ENCODE measurements at regions not wholly inside any gene's neighbourhood (a gene's known extent, or its start where the extent isn't known, plus 50 kb on each side); places are given as distances from the start of the nearest gene placed in this dataset.

- Histone ChIP-seq H3K4me3 (ENCODE audit: low read depth, low read length) (no peak overlapping the region), H3K4me1 (ENCODE audit: control insufficient read depth, insufficient read depth, low read length) (0 out of 2 replicates have a peak, but pooled peaks cover 2% of the 10 kb centered on the region), H3K9me3 (ENCODE audit: control insufficient read depth, insufficient read depth, low read depth, low read length) (no peaks in the 10 kb centered on the region), H3K9ac (ENCODE audit: low read length) (no peak overlapping the region), H3K27ac (ENCODE audit: low read depth, low read length) (no peak overlapping the region), H3K27me3 (ENCODE audit: control insufficient read depth, insufficient read depth, low read length) (no peaks in the 10 kb centered on the region), H3K36me3 (ENCODE audit: control insufficient read depth, insufficient read depth, low read length) (no peaks in the 10 kb centered on the region)
Measured at GRCh38 chr5:165723931-165724330, 2218.5 kb downstream of the MAT2B start.

GRCh38 chr5:165728425-165728824 lies 2223.0 kb downstream of the MAT2B start:
- Histone ChIP-seq H3K9ac (ENCODE audit: low read length) (no peak overlapping the region), H3K4me3 (ENCODE audit: low read depth, low read length) (no peak overlapping the region), H3K27me3 (ENCODE audit: control insufficient read depth, insufficient read depth, low read length) (no peaks in the 10 kb centered on the region), H3K4me1 (ENCODE audit: control insufficient read depth, insufficient read depth, low read length) (no peaks in the 10 kb centered on the region), H3K9me3 (ENCODE audit: control insufficient read depth, insufficient read depth, low read depth, low read length) (no peaks in the 10 kb centered on the region), H3K36me3 (ENCODE audit: control insufficient read depth, insufficient read depth, low read length) (no peaks in the 10 kb centered on the region), H3K27ac (ENCODE audit: low read depth, low read length) (no peak overlapping the region)

GRCh38 chr5:165735388-165735787 lies 2230.0 kb downstream of the MAT2B start:
- H3K36me3 ChIP-seq (ENCODE audit: control insufficient read depth, insufficient read depth, low read length), result no peaks in the 10 kb centered on the region
- H3K27me3 ChIP-seq (ENCODE audit: control insufficient read depth, insufficient read depth, low read length), result no peaks in the 10 kb centered on the region
- H3K9ac ChIP-seq (ENCODE audit: low read length), result no peak overlapping the region
- H3K27ac ChIP-seq (ENCODE audit: low read depth, low read length), result no peak overlapping the region
- H3K4me1 ChIP-seq (ENCODE audit: control insufficient read depth, insufficient read depth, low read length), result no peaks in the 10 kb centered on the region
- H3K4me3 ChIP-seq (ENCODE audit: low read depth, low read length), result no peak overlapping the region
- no peaks in the 10 kb centered on the region for H3K9me3 ChIP-seq (ENCODE audit: control insufficient read depth, insufficient read depth, low read depth, low read length)

- Histone ChIP-seq H3K36me3 (ENCODE audit: control insufficient read depth, insufficient read depth, low read length) (no peaks in the 10 kb centered on the region), H3K9ac (ENCODE audit: low read length) (no peak overlapping the region), H3K4me1 (ENCODE audit: control insufficient read depth, insufficient read depth, low read length) (no peaks in the 10 kb centered on the region), H3K9me3 (ENCODE audit: control insufficient read depth, insufficient read depth, low read depth, low read length) (no peaks in the 10 kb centered on the region), H3K4me3 (ENCODE audit: low read depth, low read length) (no peak overlapping the region), H3K27ac (ENCODE audit: low read depth, low read length) (no peak overlapping the region), H3K27me3 (ENCODE audit: control insufficient read depth, insufficient read depth, low read length) (no peaks in the 10 kb centered on the region)
Measured at GRCh38 chr5:165739079-165739741, 2233.8 kb downstream of the MAT2B start.

- Histone ChIP-seq H3K36me3 (ENCODE audit: control insufficient read depth, insufficient read depth, low read length) (no peaks in the 10 kb centered on the region), H3K4me3 (ENCODE audit: low read depth, low read length) (no peak overlapping the region), H3K9ac (ENCODE audit: low read length) (no peak overlapping the region), H3K4me1 (ENCODE audit: control insufficient read depth, insufficient read depth, low read length) (no peaks in the 10 kb centered on the region; the same call in 1 of the 2 replicates), H3K27me3 (ENCODE audit: control insufficient read depth, insufficient read depth, low read length) (no peaks in the 10 kb centered on the region), H3K27ac (ENCODE audit: low read depth, low read length) (no peak overlapping the region), H3K9me3 (ENCODE audit: control insufficient read depth, insufficient read depth, low read depth, low read length) (peaks cover 4% of the 10 kb centered on the region)
Measured at GRCh38 chr5:165757791-165758190, 2252.4 kb downstream of the MAT2B start.

GRCh38 chr5:165775111-165775510 lies 2269.7 kb downstream of the MAT2B start:
- Histone ChIP-seq H3K9me3 (ENCODE audit: control insufficient read depth, insufficient read depth, low read depth, low read length) (no peaks in the 10 kb centered on the region), H3K27ac (ENCODE audit: low read depth, low read length) (no peak overlapping the region), H3K4me1 (ENCODE audit: control insufficient read depth, insufficient read depth, low read length) (no peaks in the 10 kb centered on the region), H3K36me3 (ENCODE audit: control insufficient read depth, insufficient read depth, low read length) (no peaks in the 10 kb centered on the region), H3K27me3 (ENCODE audit: control insufficient read depth, insufficient read depth, low read length) (no peaks in the 10 kb centered on the region), H3K4me3 (ENCODE audit: low read depth, low read length) (no peak overlapping the region), H3K9ac (ENCODE audit: low read length) (no peak overlapping the region)

GRCh38 chr5:165779505-165779904 lies 2274.1 kb downstream of the MAT2B start:
- Histone ChIP-seq H3K9ac (ENCODE audit: low read length) (no peak overlapping the region), H3K4me3 (ENCODE audit: low read depth, low read length) (no peak overlapping the region), H3K27ac (ENCODE audit: low read depth, low read length) (no peak overlapping the region), H3K36me3 (ENCODE audit: control insufficient read depth, insufficient read depth, low read length) (no peaks in the 10 kb centered on the region), H3K27me3 (ENCODE audit: control insufficient read depth, insufficient read depth, low read length) (no peaks in the 10 kb centered on the region), H3K4me1 (ENCODE audit: control insufficient read depth, insufficient read depth, low read length) (no peaks in the 10 kb centered on the region), H3K9me3 (ENCODE audit: control insufficient read depth, insufficient read depth, low read depth, low read length) (no peaks in the 10 kb centered on the region)

GRCh38 chr5:165780901-165781300 lies 2275.5 kb downstream of the MAT2B start:
- no peak overlapping the region for H3K9ac ChIP-seq (ENCODE audit: low read length)
- H3K36me3 ChIP-seq (ENCODE audit: control insufficient read depth, insufficient read depth, low read length), result no peaks in the 10 kb centered on the region
- H3K4me1 ChIP-seq (ENCODE audit: control insufficient read depth, insufficient read depth, low read length), result no peaks in the 10 kb centered on the region
- H3K4me3 ChIP-seq (ENCODE audit: low read depth, low read length), result no peak overlapping the region
- H3K27ac ChIP-seq (ENCODE audit: low read depth, low read length), result no peak overlapping the region
- no peaks in the 10 kb centered on the region for H3K27me3 ChIP-seq (ENCODE audit: control insufficient read depth, insufficient read depth, low read length)
- no peaks in the 10 kb centered on the region for H3K9me3 ChIP-seq (ENCODE audit: control insufficient read depth, insufficient read depth, low read depth, low read length)

GRCh38 chr5:165781738-165782137 lies 2276.3 kb downstream of the MAT2B start:
- Histone ChIP-seq H3K4me1 (ENCODE audit: control insufficient read depth, insufficient read depth, low read length) (no peaks in the 10 kb centered on the region), H3K9me3 (ENCODE audit: control insufficient read depth, insufficient read depth, low read depth, low read length) (no peaks in the 10 kb centered on the region), H3K27me3 (ENCODE audit: control insufficient read depth, insufficient read depth, low read length) (no peaks in the 10 kb centered on the region), H3K27ac (ENCODE audit: low read depth, low read length) (no peak overlapping the region), H3K36me3 (ENCODE audit: control insufficient read depth, insufficient read depth, low read length) (no peaks in the 10 kb centered on the region), H3K9ac (ENCODE audit: low read length) (no peak overlapping the region), H3K4me3 (ENCODE audit: low read depth, low read length) (no peak overlapping the region)

GRCh38 chr5:165783024-165783423 lies 2277.6 kb downstream of the MAT2B start:
- Histone ChIP-seq H3K27ac (ENCODE audit: low read depth, low read length) (no peak overlapping the region), H3K9me3 (ENCODE audit: control insufficient read depth, insufficient read depth, low read depth, low read length) (no peaks in the 10 kb centered on the region), H3K36me3 (ENCODE audit: control insufficient read depth, insufficient read depth, low read length) (no peaks in the 10 kb centered on the region), H3K9ac (ENCODE audit: low read length) (no peak overlapping the region), H3K27me3 (ENCODE audit: control insufficient read depth, insufficient read depth, low read length) (no peaks in the 10 kb centered on the region), H3K4me1 (ENCODE audit: control insufficient read depth, insufficient read depth, low read length) (no peaks in the 10 kb centered on the region), H3K4me3 (ENCODE audit: low read depth, low read length) (no peak overlapping the region)

- no peaks in the 10 kb centered on the region for H3K36me3 ChIP-seq (ENCODE audit: control insufficient read depth, insufficient read depth, low read length)
- no peaks in the 10 kb centered on the region for H3K9me3 ChIP-seq (ENCODE audit: control insufficient read depth, insufficient read depth, low read depth, low read length)
Measured at GRCh38 chr5:165786073-165786472, 2280.7 kb downstream of the MAT2B start.

More at GRCh38 chr5:165786073-165786472, 2280.7 kb downstream of the MAT2B start:
- Histone ChIP-seq H3K9ac (ENCODE audit: low read length) (no peak overlapping the region), H3K27me3 (ENCODE audit: control insufficient read depth, insufficient read depth, low read length) (no peaks in the 10 kb centered on the region), H3K27ac (ENCODE audit: low read depth, low read length) (no peak overlapping the region), H3K4me3 (ENCODE audit: low read depth, low read length) (no peak overlapping the region), H3K4me1 (ENCODE audit: control insufficient read depth, insufficient read depth, low read length) (no peaks in the 10 kb centered on the region)
